GM21526 (cell line): ENCODE measurements at regions not wholly inside any gene's neighbourhood (a gene's known extent, or its start where the extent isn't known, plus 50 kb on each side); places are given as distances from the start of the nearest gene placed in this dataset.

Experiments used
- ATAC-seq: cut with Tn5 transposase; IDR thresholded peaks from one replicate; pipeline ENCODE4 v1.9.1; 2021; ENCODE audit warnings: moderate library complexity; ENCODE audit not compliant: unreplicated experiment, low FRiP score

GRCh38 chr4:35025152-35025834 lies 1219.0 kb downstream of the ARAP2 start:
- ATAC-seq, result no peak

DNA sequence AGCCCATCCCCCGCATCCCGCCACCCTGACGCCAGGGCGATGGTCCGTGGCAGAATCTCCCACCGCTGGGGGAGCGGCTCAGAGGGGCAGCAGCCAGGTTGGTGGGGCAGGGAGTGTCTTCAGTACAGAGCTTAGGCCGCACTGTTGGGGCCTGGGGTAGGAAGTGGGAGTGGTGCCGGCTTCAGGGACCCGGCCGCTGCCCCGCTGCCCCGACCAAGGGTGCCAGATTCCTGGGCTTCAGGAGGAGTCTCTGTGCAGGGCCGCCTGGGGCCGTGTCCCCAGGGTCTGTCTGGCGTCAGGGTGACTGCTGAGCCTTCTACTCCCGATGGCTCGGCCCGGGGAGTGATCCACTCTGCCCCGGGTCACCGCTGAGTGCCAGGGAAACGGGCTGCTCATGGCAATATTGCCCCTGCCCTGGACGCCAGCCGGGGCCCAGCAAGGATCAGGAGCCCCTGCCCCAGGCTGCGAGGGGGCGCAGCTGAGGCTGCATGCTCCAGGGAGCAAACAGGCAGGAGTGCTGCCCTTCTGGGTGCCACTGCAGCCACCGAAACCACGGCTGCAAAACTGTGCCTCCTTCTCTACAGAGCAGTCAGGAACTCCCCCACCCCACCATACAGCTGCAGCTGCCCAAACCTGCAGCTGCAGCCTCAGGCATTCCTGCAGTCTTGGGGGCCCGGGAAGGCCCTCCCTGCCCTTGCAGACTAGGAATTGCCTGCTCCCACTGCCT lies 1206.1 kb downstream of the ARAP2 start:
- ATAC-seq, result no peak

DNA sequence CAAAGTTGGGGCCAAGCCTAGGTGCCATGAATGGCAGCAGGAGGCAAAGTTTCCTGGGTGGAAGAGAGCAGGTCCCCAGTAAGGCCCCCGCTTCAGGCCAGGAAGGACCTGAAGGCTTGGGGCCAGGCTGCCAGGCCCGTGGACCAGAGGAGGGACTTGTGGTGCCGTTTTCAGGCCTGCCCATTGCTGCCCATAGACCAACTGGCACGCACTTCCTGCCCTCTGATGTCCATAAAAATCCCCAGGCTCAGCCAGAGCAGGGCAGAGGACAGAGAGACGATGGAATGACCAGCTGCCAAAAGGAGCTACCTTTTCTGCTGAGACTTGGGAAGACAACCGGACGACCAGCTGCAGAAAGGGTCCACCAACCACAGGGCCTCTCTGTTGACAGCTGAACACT lies 1205.5 kb downstream of the ARAP2 start:
- ATAC-seq, result no peak

DNA sequence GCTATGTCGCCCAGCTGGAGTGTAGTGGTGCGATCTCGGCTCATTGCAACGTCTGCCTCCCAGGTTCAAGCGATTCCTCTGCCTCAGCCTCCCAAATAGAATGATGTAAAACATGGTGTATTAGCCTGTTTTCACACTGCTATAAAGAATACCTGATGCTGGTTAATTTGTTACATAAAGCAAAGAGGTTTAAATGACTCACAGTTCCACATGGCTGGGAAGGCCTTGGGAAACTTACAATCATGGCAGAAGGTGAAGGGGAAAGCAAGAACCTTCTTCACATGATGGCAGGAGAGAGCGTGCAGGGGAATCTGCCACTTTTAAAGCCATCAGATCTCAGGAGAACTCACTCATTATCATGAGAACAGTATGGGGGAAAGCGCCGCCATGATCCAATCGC lies 1191.8 kb downstream of the ARAP2 start:
- no peak for ATAC-seq

DNA sequence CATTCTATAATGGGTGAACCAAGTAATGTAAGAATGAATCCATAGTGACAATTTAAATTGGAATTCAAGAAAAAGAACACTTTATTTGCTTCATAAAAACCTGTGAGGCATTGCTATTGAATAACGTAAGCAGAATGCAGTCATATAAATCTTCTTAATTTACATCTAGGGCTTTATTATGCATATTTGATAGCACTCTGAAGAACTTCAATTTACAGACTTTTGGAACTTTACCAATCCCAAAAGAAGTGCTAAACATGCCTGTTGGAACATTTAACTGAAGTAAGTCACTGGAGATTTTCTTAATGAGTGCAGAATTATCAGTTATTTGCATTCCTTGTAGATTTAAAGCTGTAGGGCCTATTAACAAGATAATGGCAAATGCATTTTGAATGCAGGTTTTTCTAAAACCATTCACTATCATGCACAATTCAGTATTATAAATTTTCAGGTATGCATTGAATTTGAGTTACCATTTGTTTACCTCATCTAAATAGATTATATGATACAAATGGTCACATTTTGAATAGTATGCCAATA lies 1181.2 kb downstream of the ARAP2 start:
- no peak for ATAC-seq

DNA sequence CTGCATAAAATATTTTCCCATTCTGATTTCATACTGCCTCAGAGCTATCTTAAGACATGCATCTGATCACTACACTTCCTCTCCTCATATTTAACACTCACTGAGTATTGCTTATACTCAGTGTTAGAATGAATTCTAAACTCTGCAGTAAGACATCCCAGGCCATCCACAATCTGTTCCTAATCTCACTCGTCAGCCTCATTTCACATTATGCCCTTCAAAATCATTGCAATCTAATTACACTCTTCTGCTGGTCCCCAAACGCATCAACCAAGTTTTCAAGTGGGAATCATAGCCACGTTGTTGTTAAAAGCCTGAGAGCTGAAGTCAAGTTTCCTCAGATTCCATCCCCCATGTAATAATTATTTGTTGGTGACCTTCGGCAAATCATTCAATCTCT lies 1177.9 kb downstream of the ARAP2 start:
- no peak for ATAC-seq

GRCh38 chr4:35080799-35081198 lies 1163.5 kb downstream of the ARAP2 start:
- ATAC-seq, result no peak

- no peak for ATAC-seq
Measured at GRCh38 chr4:35087218-35087617, 1157.1 kb downstream of the ARAP2 start.

DNA sequence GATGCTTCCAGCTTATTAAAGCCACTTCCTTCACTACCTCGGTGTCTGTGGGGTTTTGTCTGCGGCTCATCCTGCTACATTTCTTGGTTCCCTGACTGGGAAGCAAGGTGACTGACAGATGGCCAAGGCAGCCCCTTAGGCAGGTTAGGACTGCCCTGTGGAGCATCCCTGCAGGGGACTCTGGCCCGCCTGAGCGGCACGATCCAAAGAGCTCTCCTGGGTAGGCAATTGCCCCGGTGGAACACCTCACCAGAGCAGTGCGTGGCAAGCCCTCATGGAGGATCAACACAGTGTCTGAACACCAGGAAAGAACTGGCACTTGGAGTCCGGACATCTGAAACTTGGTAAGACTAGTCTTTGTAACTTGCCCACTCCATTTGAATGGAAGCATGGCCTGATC lies 1143.4 kb downstream of the ARAP2 start:
- no peak for ATAC-seq

DNA sequence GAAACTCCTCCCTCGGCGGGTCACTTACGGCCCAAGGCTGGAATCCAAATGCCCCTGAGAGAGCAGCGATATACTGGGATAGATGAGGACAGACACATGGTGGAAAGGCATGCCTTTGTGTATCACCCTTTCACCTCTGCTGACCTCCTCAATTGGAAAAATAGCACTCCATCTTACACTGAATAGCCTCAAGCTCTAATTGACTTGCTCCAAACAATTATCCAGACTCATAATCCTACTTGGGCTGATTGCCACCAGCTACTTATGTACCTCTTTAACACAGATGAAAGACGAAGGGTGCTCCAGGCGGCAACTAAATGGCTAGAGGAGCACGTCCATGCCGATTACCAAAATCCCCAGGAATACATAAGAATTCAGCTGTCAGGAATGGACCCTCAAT lies 1142.2 kb downstream of the ARAP2 start:
- no peak for ATAC-seq

DNA sequence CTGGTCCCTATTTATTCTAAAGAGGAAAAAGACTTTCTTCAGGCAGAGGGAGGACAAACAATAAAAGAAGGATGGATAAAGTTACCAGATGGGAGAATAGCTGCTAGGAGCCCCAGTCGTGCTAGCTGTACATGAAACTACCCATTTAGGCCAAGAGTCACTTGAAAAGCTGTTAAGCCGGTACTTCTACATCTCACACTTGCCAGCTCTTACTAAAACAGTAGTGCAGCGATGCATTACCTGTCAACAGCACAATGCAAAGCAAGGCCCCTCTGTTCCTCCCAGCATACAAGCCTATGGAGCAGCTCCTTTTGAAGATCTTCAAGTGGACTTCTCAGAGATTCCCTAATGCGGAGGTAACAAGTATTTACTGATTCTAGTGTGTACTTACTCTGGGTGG lies 1138.8 kb downstream of the ARAP2 start:
- ATAC-seq, result no peak

DNA sequence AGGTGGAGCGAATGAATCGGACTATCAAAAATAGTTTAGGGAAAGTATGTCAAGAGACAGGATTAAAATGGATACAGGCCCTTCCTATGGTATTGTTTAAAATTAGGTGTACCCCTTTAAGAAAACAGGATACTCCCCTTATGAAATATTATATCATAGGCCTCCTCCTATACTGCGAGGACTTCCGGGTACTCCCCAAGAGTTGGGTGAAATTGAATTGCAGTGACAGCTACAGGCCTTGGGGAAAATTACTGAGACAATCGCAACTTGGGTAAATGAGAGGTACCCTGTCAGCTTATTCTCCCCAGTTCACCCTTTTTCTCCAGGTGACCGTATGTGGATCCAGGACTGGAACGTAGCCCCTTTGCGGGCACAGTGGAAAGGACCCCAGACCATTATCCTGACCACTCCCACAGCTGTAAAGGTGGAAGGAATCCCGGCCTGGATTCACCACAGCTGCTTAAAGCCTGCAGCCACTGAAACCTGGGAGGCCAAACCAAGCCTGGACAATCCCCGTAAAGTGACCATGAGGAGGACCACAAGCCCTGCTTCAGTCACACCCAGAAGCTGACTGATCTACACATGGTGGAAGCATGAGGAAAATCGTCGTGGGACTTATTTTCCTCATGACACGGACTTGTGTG lies 1138.1 kb downstream of the ARAP2 start:
- no peak for ATAC-seq

DNA sequence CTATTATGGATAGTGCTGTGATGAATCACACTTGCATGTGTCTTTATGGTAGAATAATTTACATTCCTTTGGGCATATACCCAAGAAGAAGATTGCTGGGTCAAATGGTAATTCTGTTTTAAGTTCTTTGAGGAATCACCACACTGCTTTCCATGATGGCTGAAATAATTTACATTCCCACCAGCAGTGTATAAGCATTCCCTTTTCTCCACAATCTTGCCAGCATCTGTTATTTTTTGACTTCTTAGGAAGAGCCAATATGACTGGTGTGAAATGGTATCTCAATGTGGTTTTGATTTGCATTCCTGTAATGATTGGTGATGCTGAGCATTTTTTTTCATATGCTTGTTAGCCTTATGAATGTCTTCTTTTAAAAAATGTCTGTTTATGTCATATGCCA lies 1120.2 kb downstream of the ARAP2 start:
- ATAC-seq, result no peak

- no peak for ATAC-seq
Measured at GRCh38 chr4:35125995-35126712, 1118.2 kb downstream of the ARAP2 start.

DNA sequence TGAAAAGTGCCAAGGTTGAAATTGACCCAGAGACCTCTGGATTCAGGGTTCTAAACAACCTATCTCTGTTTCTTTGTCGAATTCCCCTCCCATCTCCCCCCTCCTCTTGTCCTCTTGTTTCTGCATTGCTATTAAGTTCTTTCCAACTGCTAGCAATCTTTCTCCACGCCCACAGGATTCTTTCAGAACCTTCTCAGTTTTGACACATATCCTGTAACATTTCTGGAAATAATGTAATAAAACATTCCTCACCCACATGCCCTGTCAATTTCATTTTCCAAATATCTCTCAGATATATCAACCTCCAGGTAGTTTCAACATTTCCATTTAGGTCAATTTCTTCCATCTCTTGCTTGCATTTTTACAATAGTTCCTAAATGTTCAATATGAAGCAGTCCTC lies 1105.9 kb downstream of the ARAP2 start:
- no peak for ATAC-seq

DNA sequence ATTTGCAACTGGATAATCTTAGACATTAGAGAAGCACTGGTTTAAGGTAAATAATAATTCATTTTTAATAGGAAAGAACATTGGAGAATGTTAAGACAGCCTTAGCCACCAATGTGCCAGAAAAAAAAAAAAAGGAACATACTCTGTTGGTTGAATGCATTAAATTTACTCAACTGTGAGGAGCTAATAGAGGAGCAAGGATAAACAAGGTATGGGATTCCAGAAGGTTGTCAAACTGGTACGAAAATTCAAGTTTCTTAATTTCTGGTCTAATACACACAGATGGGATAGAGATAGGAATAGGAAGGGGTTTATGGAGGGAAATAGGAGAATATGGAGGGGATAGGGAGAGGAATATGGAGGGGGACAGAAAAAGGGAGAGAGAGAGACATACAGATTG lies 1096.6 kb downstream of the ARAP2 start:
- no peak for ATAC-seq

DNA sequence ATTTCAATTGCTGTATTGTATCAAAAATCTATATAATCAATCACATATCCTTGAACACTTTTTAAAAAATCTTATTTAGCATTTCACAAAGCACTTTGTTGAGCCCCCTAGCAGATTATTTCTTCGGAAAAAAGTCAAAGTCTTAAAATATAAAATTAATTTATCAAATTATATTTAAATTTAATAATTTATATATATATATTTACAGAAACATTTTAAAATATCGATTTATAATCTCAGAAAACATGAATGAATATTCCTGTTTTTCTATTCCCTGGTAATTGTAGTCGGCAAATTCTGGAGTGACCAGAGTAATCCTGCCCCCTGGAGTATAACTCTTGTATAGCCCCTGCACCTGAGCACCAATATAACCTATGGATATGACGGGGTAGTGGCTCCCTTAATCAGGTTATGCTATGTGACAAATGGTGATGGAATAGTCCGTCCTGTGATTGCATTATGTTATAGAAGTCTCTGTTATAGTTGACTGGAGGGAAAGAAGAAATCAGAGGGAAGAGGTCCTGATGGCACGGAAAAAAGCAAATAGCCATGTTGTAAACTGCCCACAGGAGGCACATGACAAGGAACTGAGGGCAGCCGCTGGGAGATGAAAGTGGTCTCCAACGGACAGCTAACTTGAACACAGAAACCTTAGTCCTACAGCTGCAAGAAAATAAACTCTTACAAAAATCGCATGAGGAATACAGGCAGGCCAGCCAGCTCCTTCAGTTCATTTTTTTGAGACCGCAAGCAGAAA lies 1092.3 kb downstream of the ARAP2 start:
- no peak for ATAC-seq

DNA sequence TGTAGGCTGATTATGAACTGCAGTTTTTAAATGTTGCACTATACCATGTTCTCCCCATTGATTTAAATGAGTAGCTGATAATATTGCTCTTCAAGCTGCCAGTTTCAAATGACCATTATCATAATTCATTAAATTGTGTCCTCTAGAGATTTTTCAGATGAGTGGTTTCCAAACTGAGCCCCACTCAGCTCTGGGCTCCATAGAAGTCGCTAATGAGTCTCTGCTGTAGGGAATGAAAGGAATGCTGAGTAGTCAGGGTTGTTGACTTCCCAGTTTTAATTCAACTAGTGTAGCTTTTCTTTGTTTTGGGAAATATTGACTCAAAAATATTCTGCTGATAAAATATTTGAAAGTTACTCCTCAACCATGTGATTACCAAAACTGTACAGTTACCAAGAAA lies 1081.1 kb downstream of the ARAP2 start:
- no peak for ATAC-seq

DNA sequence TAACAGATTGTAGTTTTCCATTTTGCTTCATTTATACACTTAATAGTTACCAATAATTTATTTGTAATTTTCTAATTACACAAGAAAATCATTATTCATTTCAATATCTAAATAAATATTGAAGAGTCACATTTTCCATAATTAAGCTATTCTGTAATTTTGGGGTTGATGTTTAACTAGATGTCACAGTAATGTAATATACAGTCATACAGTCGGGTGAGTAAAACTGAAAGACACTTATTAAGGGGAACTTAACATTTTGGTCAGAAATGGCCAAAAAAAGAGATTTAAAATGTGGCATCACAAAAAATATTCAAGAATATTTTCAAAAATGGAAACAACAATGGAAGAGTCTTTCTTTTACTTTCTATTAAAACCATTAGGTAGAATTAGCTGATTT lies 1080.3 kb downstream of the ARAP2 start:
- ATAC-seq, result no peak

GRCh38 chr4:35166466-35166865 lies 1077.8 kb downstream of the ARAP2 start:
- no peak for ATAC-seq
